GM19395 (cell line): ENCODE measurements at regions not wholly inside any gene's neighbourhood (a gene's known extent, or its start where the extent isn't known, plus 50 kb on each side); places are given as distances from the start of the nearest gene placed in this dataset.
"Not testable (repeated sequence)": the region's sequence is repeated elsewhere in the genome, so short reads cannot be mapped to it uniquely, and the experiment has no call there.

Experiments used
- ATAC-seq: cut with Tn5 transposase; IDR thresholded peaks from one replicate; pipeline ENCODE4 v1.9.1; 2021; ENCODE audit warnings: mild to moderate bottlenecking, moderate library complexity; ENCODE audit not compliant: unreplicated experiment

GRCh38 chr5:87129046-87129445 is 138.6 kb upstream of the RASA1 start:
- ATAC-seq = no peak

GRCh38 chr5:87132696-87133095 is 135.0 kb upstream of the RASA1 start:
- ATAC-seq = no peak

- not testable (repeated sequence) for ATAC-seq
These were observed 133.2 kb upstream of the RASA1 start for GRCh38 chr5:87134513-87134912.

- ATAC-seq = no peak
These were observed 131.6 kb upstream of the RASA1 start for GRCh38 chr5:87136096-87136495.

GRCh38 chr5:87136733-87137132 is 130.9 kb upstream of the RASA1 start:
- no peak for ATAC-seq

GRCh38 chr5:87137283-87137682 is 130.4 kb upstream of the RASA1 start:
- ATAC-seq = no peak

GRCh38 chr5:87138091-87138805 is 129.4 kb upstream of the RASA1 start:
- no peak for ATAC-seq

GRCh38 chr5:87139795-87140194 is 127.9 kb upstream of the RASA1 start:
- ATAC-seq = no peak

- no peak for ATAC-seq
These were observed 126.1 kb upstream of the RASA1 start for GRCh38 chr5:87141544-87141943.

GRCh38 chr5:87145853-87146252 is 121.8 kb upstream of the RASA1 start:
- ATAC-seq = not testable (repeated sequence)

GRCh38 chr5:87147441-87147840 is 120.2 kb upstream of the RASA1 start:
- no peak for ATAC-seq

- ATAC-seq = no peak
These were observed 117.1 kb upstream of the RASA1 start for GRCh38 chr5:87150630-87151029.

- ATAC-seq = no peak
These were observed 116.1 kb upstream of the RASA1 start for GRCh38 chr5:87151547-87151946.

GRCh38 chr5:87152886-87153285 is 114.8 kb upstream of the RASA1 start:
- no peak for ATAC-seq

GRCh38 chr5:87154191-87154590 is 113.5 kb upstream of the RASA1 start:
- ATAC-seq = no peak

GRCh38 chr5:87155106-87155505 is 112.6 kb upstream of the RASA1 start:
- ATAC-seq = no peak

GRCh38 chr5:87156631-87157030 is 111.1 kb upstream of the RASA1 start:
- no peak for ATAC-seq

- ATAC-seq = no peak
These were observed 103.3 kb upstream of the RASA1 start for GRCh38 chr5:87164409-87164808.

- no peak for ATAC-seq
These were observed 98.2 kb upstream of the RASA1 start for GRCh38 chr5:87169300-87169991.

GRCh38 chr5:87170799-87171198 is 96.9 kb upstream of the RASA1 start:
- ATAC-seq = no peak

- no peak for ATAC-seq
These were observed 85.0 kb upstream of the RASA1 start for GRCh38 chr5:87182649-87183048.

- ATAC-seq = no peak
These were observed 83.8 kb upstream of the RASA1 start for GRCh38 chr5:87183896-87184295.

GRCh38 chr5:87184605-87185004 is 83.1 kb upstream of the RASA1 start:
- no peak for ATAC-seq
